HepG2 (cell line): ENCODE measurements at regions not wholly inside any gene's neighbourhood (a gene's known extent, or its start where the extent isn't known, plus 50 kb on each side); places are given as distances from the start of the nearest gene placed in this dataset.

Experiments
- ATAC-seq: fragments of 200-7000 bp; cut with Tn5 transposase; 3 replicates; pipeline ENCODE4 v1.9.1; 2020; ENCODE audit warnings: mild to moderate bottlenecking, moderate library complexity
- BruUV-seq: library from RNA; stranded (reverse); fragments of 400-500 nt; replicated peaks from 2 replicates; lab custom pipeline; 2021; lab: Mats Ljungman, UMichigan
- CTCF ChIA-PET: fragments of 300-600 bp; formaldehyde crosslinking; extraction: SDS; loops from one replicate; lab custom pipeline; 2021; ENCODE audit warnings: low total read pairs, inconsistent platforms, low intra/inter-chr PET ratio; lab: Yijun Ruan, JAX
- POLR2A ChIA-PET: fragments of 350-600 bp; sonication (Branson Sonifier 250); formaldehyde crosslinking; loops from one replicate; lab custom pipeline; 2020; ENCODE audit warnings: antibody characterized with exemption, inconsistent platforms; lab: Yijun Ruan, JAX
- DNase-seq: peaks from one replicate; pipeline ENCODE4 v3.0.0-alpha.2; 2015; ENCODE audit warnings: low spot score
- FAIRE-seq: peaks from 3 replicates; lab custom pipeline; 2011; peaks lifted over from hg19 to GRCh38; lab: Jason Lieb, UNC
- H2AFZ ChIP-seq: one replicate; pipeline ENCODE4 v1.6.1; 2011; ENCODE audit warnings: low read length, inconsistent platforms
- H3K27ac ChIP-seq: fragments of 300-600 bp; 3 replicates; pipeline ENCODE4 v1.8.0; 2011; ENCODE audit warnings: mixed run types, mild to moderate bottlenecking, mixed read lengths, low read length, inconsistent platforms; ENCODE audit not compliant: insufficient read depth; ENCODE audit errors: extremely low read length
- H3K27me3 ChIP-seq, 2 experiments: fragments of 200-600 bp in 1 of 2; 2 replicates in 1 of 2; 3 replicates in 1 of 2; pipeline versions ENCODE4 v1.6.0 to v1.8.0; 2011; ENCODE audit warnings: low read length in 2 of 2, mild to moderate bottlenecking in 2 of 2, moderate library complexity in 2 of 2, inconsistent platforms in 1 of 2; ENCODE audit not compliant: insufficient read depth in 2 of 2, control insufficient read depth in 1 of 2
- H3K36me3 ChIP-seq, 2 experiments: fragments of 200-600 bp in 1 of 2; replicated peaks in 1 of 2; 2 replicates in 1 of 2; 3 replicates in 1 of 2; pipeline versions ENCODE4 v1.5.1 to v1.8.0; 2011; ENCODE audit warnings: low read length in 2 of 2, inconsistent platforms in 1 of 2; ENCODE audit not compliant: insufficient read depth in 2 of 2, control insufficient read depth in 1 of 2
- H3K4me1 ChIP-seq: 2 replicates; pipeline ENCODE4 v1.5.1; 2012; ENCODE audit warnings: low read length, inconsistent platforms; ENCODE audit not compliant: insufficient read depth
- H3K4me2 ChIP-seq: 2 replicates; pipeline ENCODE4 v1.6.0; 2011; ENCODE audit warnings: low read depth, low read length, inconsistent platforms
- H3K4me3 ChIP-seq, 3 experiments: fragments of 200-600 bp in 1 of 3; sonication (generic), shearing (Covaris generic) in 1 of 3; replicated peaks in 1 of 3; 2 replicates each; pipeline ENCODE4 v1.5.1; 2011 to 2016; ENCODE audit warnings: low read length in 3 of 3, inconsistent platforms in 2 of 3, low read depth in 2 of 3, mild to moderate bottlenecking in 2 of 3, control low read depth in 1 of 3, mixed read lengths in 1 of 3; ENCODE audit not compliant: insufficient read depth in 1 of 3
- H3K79me2 ChIP-seq: one replicate; pipeline ENCODE4 v1.6.1; 2011; ENCODE audit warnings: low read length, inconsistent platforms; ENCODE audit not compliant: insufficient read depth
- H3K9ac ChIP-seq: 2 replicates; pipeline ENCODE4 v1.6.0; 2011; ENCODE audit warnings: mild to moderate bottlenecking, low read depth, low read length, inconsistent platforms; ENCODE audit not compliant: insufficient read depth
- H3K9me3 ChIP-seq: 2 replicates; pipeline ENCODE4 v1.5.1; 2012; ENCODE audit warnings: mild to moderate bottlenecking, low read length
- H4K20me1 ChIP-seq: 2 replicates; pipeline ENCODE4 v1.6.0; 2011; ENCODE audit warnings: inconsistent platforms, mild to moderate bottlenecking, low read length, moderate library complexity; ENCODE audit not compliant: insufficient read depth
- DNMT1 ChIP-seq: sonication (generic); formaldehyde crosslinking; IDR thresholded peaks from 2 replicates; pipeline ENCODE4 v1.5.1; 2020; ENCODE audit warnings: mild to moderate bottlenecking, missing genetic modification reagents
- MED1 ChIP-seq: sonication (generic); formaldehyde crosslinking; IDR thresholded peaks from 2 replicates; pipeline ENCODE4 v1.4.0; 2020; ENCODE audit warnings: missing genetic modification reagents
- PPARG ChIP-seq: conservative IDR thresholded peaks from 2 replicates; pipeline ENCODE4 v1.6.1; 2016; ENCODE audit warnings: missing biosample characterization, missing genetic modification reagents
- PRDM4 ChIP-seq: sonication (generic); formaldehyde crosslinking; IDR thresholded peaks from 2 replicates; pipeline ENCODE4 v1.9.0; 2021; ENCODE audit warnings: missing genetic modification reagents, borderline replicate concordance
- RXRA ChIP-seq: sonication (generic); formaldehyde crosslinking; IDR thresholded peaks from 2 replicates; pipeline ENCODE4 v1.5.1; 2020; ENCODE audit warnings: missing genetic modification reagents
- SSRP1 ChIP-seq: IDR thresholded peaks from 2 replicates; pipeline ENCODE4 v1.6.1; 2016; ENCODE audit warnings: control low read depth
- ZBTB34 ChIP-seq: sonication (generic); formaldehyde crosslinking; IDR thresholded peaks from 2 replicates; pipeline ENCODE4 v1.8.0; 2022; ENCODE audit warnings: mild to moderate bottlenecking, missing genetic modification reagents
- ZFP36L1 ChIP-seq: sonication (generic); formaldehyde crosslinking; IDR thresholded peaks from 2 replicates; pipeline ENCODE4 v1.8.0; 2022; ENCODE audit warnings: mild to moderate bottlenecking, missing genetic modification reagents, moderate library complexity
- ZGPAT ChIP-seq: IDR thresholded peaks from 2 replicates; pipeline ENCODE4 v1.6.1; 2016; ENCODE audit warnings: mild to moderate bottlenecking
- ZNF205 ChIP-seq: IDR thresholded peaks from 2 replicates; pipeline ENCODE4 v1.6.1; 2018; ENCODE audit warnings: missing biosample characterization, missing genetic modification reagents
- ZNF670 ChIP-seq: sonication (generic); formaldehyde crosslinking; IDR thresholded peaks from 2 replicates; pipeline ENCODE4 v1.8.0; 2022; ENCODE audit warnings: mild to moderate bottlenecking, missing genetic modification reagents, borderline replicate concordance
- WGBS: methylation state at CpG from one replicate; pipeline ENCODE4 v1.1.6; 2017; ENCODE audit warnings: low lambda C conversion rate; 5-methylcytosine and 5-hydroxymethylcytosine counted together
- in situ Hi-C: cut with HindIII; loops from 2 replicates; pipeline ENCODE4 v1.10.0; 2017; ENCODE audit warnings: low pct_unique_long_range_greater_than_20kb; ENCODE audit not compliant: extremely low pct_ligation_motif_present
- intact Hi-C: fragments of 100-400 bp; cut with micrococcal nuclease; formaldehyde crosslinking; loops from one replicate; pipeline ENCODE4 v1.10.0; 2022; ENCODE audit not compliant: unreplicated experiment

GRCh38 chr5:90274216-90274615, 135.3 kb downstream of the CETN3 start:
- POLR2A ChIA-PET = no interaction called here
- in situ Hi-C loops = no loop called here

More at GRCh38 chr5:90274216-90274615, 135.3 kb downstream of the CETN3 start:
- no peaks in the 10 kb centered on the region for H3K4me1 ChIP-seq
- TF ChIP-seq ZGPAT (CRISPR knock-in tag) (no peak), MED1 (CRISPR knock-in tag) (no peak), PRDM4 (no peak), ZFP36L1 (no peak), DNMT1 (CRISPR knock-in tag) (no peak), ZNF670 (CRISPR knock-in tag) (no peak), SSRP1 (CRISPR knock-in tag) (no peak), ZNF205 (CRISPR knock-in tag) (no peak), ZBTB34 (no peak), PPARG (CRISPR knock-in tag) (no peak), RXRA (CRISPR knock-in tag) (no peak)
- H3K27me3 ChIP-seq = 0 out of 5 replicates have a peak, but pooled peaks cover 0 to under 1% of the 10 kb centered on the region in 2 experiments
- BruUV-seq = no TSS peak
- no peaks in the 10 kb centered on the region for H3K36me3 ChIP-seq
- no peak for DNase-seq
- no peak overlapping the region for H3K4me2 ChIP-seq
- H4K20me1 ChIP-seq = no peaks in the 10 kb centered on the region
- no peak overlapping the region for H3K27ac ChIP-seq
- no peaks in the 10 kb centered on the region for H3K9me3 ChIP-seq
- no peak for FAIRE-seq
- CTCF ChIA-PET = no interaction called here
- H3K9ac ChIP-seq = no peak overlapping the region
- no peaks in the 10 kb centered on the region for H3K79me2 ChIP-seq
- H3K4me3 ChIP-seq = no peak overlapping the region
- no peak for ATAC-seq
- H2AFZ ChIP-seq = no peak overlapping the region
- intact Hi-C loops = no loop called here
- 0% methylated on average over 2 of the region's 2 CpGs for WGBS
